ENCODE measurements at regions not wholly inside any gene's neighbourhood (a gene's known extent, or its start where the extent isn't known, plus 50 kb on each side); places are given as distances from the start of the nearest gene placed in this dataset.

DNA sequence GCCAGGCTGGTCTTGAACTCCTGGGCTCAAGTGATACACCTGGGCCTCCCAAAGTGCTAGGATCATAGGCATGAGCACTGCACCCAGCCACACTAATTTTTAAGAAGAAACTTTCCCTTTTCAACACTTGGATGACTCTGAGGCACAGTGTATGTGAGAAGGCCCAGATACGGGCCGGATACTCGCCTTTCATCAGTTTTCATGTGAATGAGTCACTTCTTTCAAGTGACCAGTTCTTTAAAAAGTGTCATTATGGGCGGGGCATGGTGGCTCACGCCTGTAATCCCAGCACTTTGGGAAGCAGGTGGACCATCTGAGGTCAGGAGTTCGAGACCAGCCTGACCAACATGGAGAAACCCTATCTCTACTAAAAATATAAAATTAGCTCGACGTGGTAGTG is 120.8 kb downstream of the CTTN start:
- TF ChIP-seq, protein P1, sequence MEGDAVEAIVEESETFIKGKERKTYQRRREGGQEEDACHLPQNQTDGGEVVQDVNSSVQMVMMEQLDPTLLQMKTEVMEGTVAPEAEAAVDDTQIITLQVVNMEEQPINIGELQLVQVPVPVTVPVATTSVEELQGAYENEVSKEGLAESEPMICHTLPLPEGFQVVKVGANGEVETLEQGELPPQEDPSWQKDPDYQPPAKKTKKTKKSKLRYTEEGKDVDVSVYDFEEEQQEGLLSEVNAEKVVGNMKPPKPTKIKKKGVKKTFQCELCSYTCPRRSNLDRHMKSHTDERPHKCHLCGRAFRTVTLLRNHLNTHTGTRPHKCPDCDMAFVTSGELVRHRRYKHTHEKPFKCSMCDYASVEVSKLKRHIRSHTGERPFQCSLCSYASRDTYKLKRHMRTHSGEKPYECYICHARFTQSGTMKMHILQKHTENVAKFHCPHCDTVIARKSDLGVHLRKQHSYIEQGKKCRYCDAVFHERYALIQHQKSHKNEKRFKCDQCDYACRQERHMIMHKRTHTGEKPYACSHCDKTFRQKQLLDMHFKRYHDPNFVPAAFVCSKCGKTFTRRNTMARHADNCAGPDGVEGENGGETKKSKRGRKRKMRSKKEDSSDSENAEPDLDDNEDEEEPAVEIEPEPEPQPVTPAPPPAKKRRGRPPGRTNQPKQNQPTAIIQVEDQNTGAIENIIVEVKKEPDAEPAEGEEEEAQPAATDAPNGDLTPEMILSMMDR (IDR thresholded peaks at IDR 0.05; ENCODE audit: extremely low read depth, low read depth, low read length) = no peak
- no peaks in the 10 kb centered on the region for H3K4me1 ChIP-seq (ENCODE audit: insufficient read depth, low read length)
- no peak overlapping the region for H3K4me2 ChIP-seq (ENCODE audit: insufficient read depth, low read length)
- H3K36me3 ChIP-seq (ENCODE audit: insufficient read depth, low read length) = no peaks in the 10 kb centered on the region
- no peaks in the 10 kb centered on the region for H3K79me2 ChIP-seq (ENCODE audit: insufficient read depth, low read length)
- peak; percentile 56 for DNase-seq (ENCODE audit: insufficient read length, low spot score, missing footprints)
- no peak overlapping the region for H3K27ac ChIP-seq (ENCODE audit: low read depth, low read length)
- no peak overlapping the region for H3K4me3 ChIP-seq (ENCODE audit: insufficient read depth, low read length)
- H3K27me3 ChIP-seq (ENCODE audit: insufficient read depth, low read length) = peaks cover 47% of the 10 kb centered on the region
- no peaks in the 10 kb centered on the region for H3K9me3 ChIP-seq (ENCODE audit: low read depth, low read length)
- H4K20me1 ChIP-seq (ENCODE audit: insufficient read depth, low read length) = no peaks in the 10 kb centered on the region
- no peak overlapping the region for H2AFZ ChIP-seq (ENCODE audit: low read length)

DNA sequence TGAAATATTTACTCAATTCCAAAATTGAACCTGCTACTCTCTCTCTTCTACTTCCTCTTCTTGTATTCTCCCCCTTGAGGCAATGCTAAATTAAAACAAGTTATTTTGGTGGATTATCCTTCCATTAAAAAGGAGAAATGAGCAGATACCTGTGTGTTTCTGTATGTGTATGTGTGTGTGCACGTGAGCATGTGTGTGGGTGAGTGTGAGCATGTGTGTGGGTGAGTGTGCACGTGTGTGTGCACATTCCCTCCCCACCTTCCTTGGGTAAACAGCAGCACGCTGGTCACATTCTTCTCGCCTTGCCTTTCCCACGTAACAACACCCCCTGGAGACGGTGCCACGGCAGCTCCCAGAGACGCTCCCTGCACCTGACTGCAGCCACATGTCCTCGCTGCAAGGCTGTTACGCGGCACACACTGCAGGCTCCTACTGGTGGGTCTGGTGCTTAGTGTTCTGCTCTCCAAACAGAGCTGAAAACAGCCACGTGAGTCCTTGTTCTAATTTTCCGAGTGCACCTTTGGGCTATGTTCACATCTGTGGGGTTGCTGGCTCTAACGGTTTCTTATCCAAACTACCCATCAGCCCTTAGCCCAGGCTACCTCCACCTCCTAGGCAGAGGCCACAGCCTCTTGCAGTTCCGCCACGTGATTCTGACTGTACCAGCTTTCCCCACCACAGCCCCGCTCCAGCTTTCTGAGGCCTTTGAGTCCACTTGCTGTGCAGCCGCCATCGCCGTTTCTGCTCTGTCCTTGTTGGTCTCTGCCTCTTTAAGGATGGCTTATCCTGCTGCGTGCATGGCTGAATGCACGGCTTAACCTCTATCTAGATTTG is 123.4 kb downstream of the CTTN start:
- peak; percentile 64 for DNase-seq (ENCODE audit: insufficient read length, low spot score, missing footprints)
- H3K4me1 ChIP-seq (ENCODE audit: insufficient read depth, low read length) = no peaks in the 10 kb centered on the region
- H3K27me3 ChIP-seq (ENCODE audit: insufficient read depth, low read length) = peaks cover 46% of the 10 kb centered on the region
- H2AFZ ChIP-seq (ENCODE audit: low read length) = no peak overlapping the region
- no peaks in the 10 kb centered on the region for H4K20me1 ChIP-seq (ENCODE audit: insufficient read depth, low read length)
- no peak overlapping the region for H3K4me2 ChIP-seq (ENCODE audit: insufficient read depth, low read length)
- H3K79me2 ChIP-seq (ENCODE audit: insufficient read depth, low read length) = no peaks in the 10 kb centered on the region
- H3K4me3 ChIP-seq (ENCODE audit: insufficient read depth, low read length) = no peak overlapping the region
- H3K9me3 ChIP-seq (ENCODE audit: low read depth, low read length) = no peaks in the 10 kb centered on the region
- no peak overlapping the region for H3K27ac ChIP-seq (ENCODE audit: low read depth, low read length)
- no peaks in the 10 kb centered on the region for H3K36me3 ChIP-seq (ENCODE audit: insufficient read depth, low read length)
- TF ChIP-seq, protein P1 (IDR thresholded peaks at IDR 0.05; ENCODE audit: extremely low read depth, low read depth, low read length) = no peak

DNA sequence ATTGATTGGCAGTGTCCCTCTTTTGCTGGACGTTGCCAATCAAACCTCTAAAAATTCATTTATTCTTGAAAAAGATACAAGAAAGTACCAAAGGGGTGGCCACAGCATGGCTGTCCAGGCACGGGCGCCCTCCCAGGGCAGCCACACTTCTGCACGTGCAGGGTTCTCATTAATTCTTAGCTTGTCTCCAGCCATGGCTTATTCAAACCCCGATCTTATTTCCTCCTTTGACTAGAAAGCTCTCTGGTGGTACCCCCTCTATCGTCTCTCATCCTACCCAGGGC is 123.9 kb downstream of the CTTN start:
- TF ChIP-seq, protein P1 (IDR thresholded peaks at IDR 0.05; ENCODE audit: extremely low read depth, low read depth, low read length) = no peak
- H3K4me3 ChIP-seq (ENCODE audit: insufficient read depth, low read length) = no peak overlapping the region
- no peak overlapping the region for H2AFZ ChIP-seq (ENCODE audit: low read length)
- no peaks in the 10 kb centered on the region for H3K9me3 ChIP-seq (ENCODE audit: low read depth, low read length)
- no peaks in the 10 kb centered on the region for H3K4me1 ChIP-seq (ENCODE audit: insufficient read depth, low read length)
- peaks cover 41% of the 10 kb centered on the region for H3K27me3 ChIP-seq (ENCODE audit: insufficient read depth, low read length)
- no peak overlapping the region for H3K4me2 ChIP-seq (ENCODE audit: insufficient read depth, low read length)
- peak; percentile 69 for DNase-seq (ENCODE audit: insufficient read length, low spot score, missing footprints)
- no peak overlapping the region for H3K27ac ChIP-seq (ENCODE audit: low read depth, low read length)
- H3K36me3 ChIP-seq (ENCODE audit: insufficient read depth, low read length) = no peaks in the 10 kb centered on the region
- H4K20me1 ChIP-seq (ENCODE audit: insufficient read depth, low read length) = no peaks in the 10 kb centered on the region
- no peaks in the 10 kb centered on the region for H3K79me2 ChIP-seq (ENCODE audit: insufficient read depth, low read length)

DNA sequence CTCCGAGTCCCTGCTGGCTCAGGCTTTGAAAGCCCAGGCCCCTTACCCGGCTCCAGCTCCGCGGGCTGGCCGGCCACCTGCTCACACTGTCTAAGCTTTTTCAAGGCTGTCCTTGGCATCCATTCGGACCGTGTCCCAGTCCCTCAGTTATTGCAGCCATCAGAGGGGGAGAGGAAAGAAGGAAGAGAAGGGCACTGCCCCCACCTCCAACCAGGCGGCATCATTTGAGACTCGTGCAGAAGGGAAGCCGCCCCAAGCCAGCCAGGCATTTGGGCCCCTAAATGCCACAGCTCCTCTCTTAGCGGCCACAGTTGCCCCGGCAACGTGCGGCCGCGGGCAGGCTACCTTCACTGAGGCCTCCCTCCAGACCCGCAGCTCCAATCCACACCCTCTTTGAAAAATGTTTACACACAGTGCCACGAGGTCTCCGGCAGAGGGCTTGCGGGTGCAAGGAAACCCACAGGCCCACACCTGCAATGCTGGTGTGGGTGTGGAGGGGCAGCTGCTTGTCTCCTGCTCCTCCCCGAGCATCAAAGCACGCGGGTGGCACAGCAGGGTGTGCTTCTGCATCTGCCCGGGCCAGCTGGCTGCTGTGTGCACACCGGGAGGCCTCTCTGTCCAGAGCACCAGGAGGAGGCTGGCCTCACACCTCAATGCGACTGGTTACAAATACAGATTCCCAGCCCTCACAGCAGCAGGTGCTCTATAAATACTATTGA is 124.4 kb downstream of the CTTN start:
- H3K4me1 ChIP-seq (ENCODE audit: insufficient read depth, low read length) = no peaks in the 10 kb centered on the region
- no peak overlapping the region for H3K4me3 ChIP-seq (ENCODE audit: insufficient read depth, low read length)
- H3K79me2 ChIP-seq (ENCODE audit: insufficient read depth, low read length) = no peaks in the 10 kb centered on the region
- no peak overlapping the region for H3K4me2 ChIP-seq (ENCODE audit: insufficient read depth, low read length)
- peaks cover 3% of the 10 kb centered on the region for H4K20me1 ChIP-seq (ENCODE audit: insufficient read depth, low read length)
- H2AFZ ChIP-seq (ENCODE audit: low read length) = no peak overlapping the region
- H3K27ac ChIP-seq (ENCODE audit: low read depth, low read length) = no peak overlapping the region
- peaks cover 36% of the 10 kb centered on the region for H3K27me3 ChIP-seq (ENCODE audit: insufficient read depth, low read length)
- peak; percentile 56 for DNase-seq (ENCODE audit: insufficient read length, low spot score, missing footprints)
- TF ChIP-seq, protein P1 (IDR thresholded peaks at IDR 0.05; ENCODE audit: extremely low read depth, low read depth, low read length) = no peak
- no peaks in the 10 kb centered on the region for H3K9me3 ChIP-seq (ENCODE audit: low read depth, low read length)
- H3K36me3 ChIP-seq (ENCODE audit: insufficient read depth, low read length) = no peaks in the 10 kb centered on the region

All from osteoblast (primary cell).